Trophoblast cell (in vitro differentiated cells and primary cell): ENCODE measurements at regions not wholly inside any gene's neighbourhood (a gene's known extent, or its start where the extent isn't known, plus 50 kb on each side); places are given as distances from the start of the nearest gene placed in this dataset.
"Not testable (repeated sequence)": the region's sequence is repeated elsewhere in the genome, so short reads cannot be mapped to it uniquely, and the experiment has no call there.

Experiments
- DNase-seq, 2 donors: peaks; one replicate each; pipeline ENCODE4 v3.0.0-alpha.2; 2016
- H2AFZ ChIP-seq: 2 replicates; pipeline ENCODE4 v1.6.1; 2013; ENCODE audit warnings: low read length, moderate library complexity, mild to moderate bottlenecking; ENCODE audit not compliant: insufficient read depth, poor library complexity
- H2AK5ac ChIP-seq: 2 replicates; pipeline ENCODE4 v1.6.1; 2013; ENCODE audit warnings: mild to moderate bottlenecking, low read length
- H2BK120ac ChIP-seq: 2 replicates; pipeline ENCODE4 v1.6.1; 2013; ENCODE audit warnings: low read length, mild to moderate bottlenecking, moderate library complexity; ENCODE audit not compliant: insufficient read depth, poor library complexity
- H2BK12ac ChIP-seq: 2 replicates; pipeline ENCODE4 v1.6.1; 2013; ENCODE audit warnings: mild to moderate bottlenecking, low read length, moderate library complexity
- H2BK5ac ChIP-seq: 2 replicates; pipeline ENCODE4 v1.6.1; 2013; ENCODE audit warnings: low read length, low read depth, moderate library complexity, mild to moderate bottlenecking; ENCODE audit not compliant: poor library complexity
- H3K14ac ChIP-seq: 2 replicates; pipeline ENCODE4 v1.6.1; 2013; ENCODE audit warnings: mild to moderate bottlenecking, low read length
- H3K18ac ChIP-seq: 2 replicates; pipeline ENCODE4 v1.6.1; 2013; ENCODE audit warnings: mild to moderate bottlenecking, low read length
- H3K23ac ChIP-seq: 2 replicates; pipeline ENCODE4 v1.6.1; 2013; ENCODE audit warnings: low read length
- H3K27ac ChIP-seq: 2 replicates; pipeline ENCODE4 v1.5.1; 2013; ENCODE audit warnings: low read depth, mild to moderate bottlenecking, inconsistent platforms, low read length, moderate library complexity
- H3K27me3 ChIP-seq: 2 replicates; pipeline ENCODE4 v1.6.1; 2013; ENCODE audit warnings: inconsistent platforms, mild to moderate bottlenecking, low read length, moderate library complexity; ENCODE audit not compliant: insufficient read depth
- H3K36me3 ChIP-seq, 2 experiments: 1 replicate in 1 of 2; 2 replicates in 1 of 2; pipeline ENCODE4 v1.6.1; 2013; ENCODE audit warnings: low read length in 2 of 2, mild to moderate bottlenecking in 2 of 2, moderate library complexity in 1 of 2; ENCODE audit not compliant: insufficient read depth in 2 of 2, control insufficient read depth in 1 of 2
- H3K4ac ChIP-seq: 2 replicates; pipeline ENCODE4 v1.6.1; 2013; ENCODE audit warnings: low read depth, mild to moderate bottlenecking, low read length, moderate library complexity
- H3K4me1 ChIP-seq, 2 experiments: 1 replicate in 1 of 2; 2 replicates in 1 of 2; pipeline ENCODE4 v1.6.1; 2013; ENCODE audit warnings: low read length in 2 of 2, mild to moderate bottlenecking in 2 of 2, moderate library complexity in 1 of 2; ENCODE audit not compliant: insufficient read depth in 2 of 2, control insufficient read depth in 1 of 2
- H3K4me2 ChIP-seq: 2 replicates; pipeline ENCODE4 v1.6.1; 2013; ENCODE audit warnings: inconsistent platforms, mild to moderate bottlenecking, low read length, moderate library complexity
- H3K4me3 ChIP-seq: 2 replicates; pipeline ENCODE4 v1.5.1; 2013; ENCODE audit warnings: mild to moderate bottlenecking, low read depth, low read length, inconsistent platforms
- H3K79me1 ChIP-seq: one replicate; pipeline ENCODE4 v1.6.1; 2013; ENCODE audit warnings: low read length
- H3K79me2 ChIP-seq: 2 replicates; pipeline ENCODE4 v1.6.1; 2013; ENCODE audit warnings: low read length, mild to moderate bottlenecking; ENCODE audit not compliant: control insufficient read depth, insufficient read depth, poor library complexity
- H3K9ac ChIP-seq: 2 replicates; pipeline ENCODE4 v1.6.1; 2013; ENCODE audit warnings: mild to moderate bottlenecking, low read length
- H3K9me3 ChIP-seq: 2 replicates; pipeline ENCODE4 v1.6.1; 2013; ENCODE audit warnings: low read depth, mild to moderate bottlenecking, control low read depth, inconsistent platforms, low read length; ENCODE audit not compliant: insufficient read depth
- H4K12ac ChIP-seq: 2 replicates; pipeline ENCODE4 v1.6.1; 2013; ENCODE audit warnings: low read depth, mild to moderate bottlenecking, low read length, moderate library complexity
- H4K8ac ChIP-seq: 2 replicates; pipeline ENCODE4 v1.6.1; 2013; ENCODE audit warnings: low read depth, mild to moderate bottlenecking, low read length, moderate library complexity
- H4K91ac ChIP-seq: one replicate; pipeline ENCODE4 v1.6.1; 2013; ENCODE audit warnings: low read depth, mild to moderate bottlenecking, low read length, moderate library complexity
- WGBS: extraction: QIAGEN DNeasy Blood & Tissue Kit; methylation state at CpG from one replicate; pipeline ENCODE4 v1.1.7; 2013; ENCODE audit warnings: missing lambda C conversion rate; ENCODE audit not compliant: insufficient read length, insufficient coverage; ENCODE audit errors: extremely low coverage; 5-methylcytosine and 5-hydroxymethylcytosine counted together

DNA sequence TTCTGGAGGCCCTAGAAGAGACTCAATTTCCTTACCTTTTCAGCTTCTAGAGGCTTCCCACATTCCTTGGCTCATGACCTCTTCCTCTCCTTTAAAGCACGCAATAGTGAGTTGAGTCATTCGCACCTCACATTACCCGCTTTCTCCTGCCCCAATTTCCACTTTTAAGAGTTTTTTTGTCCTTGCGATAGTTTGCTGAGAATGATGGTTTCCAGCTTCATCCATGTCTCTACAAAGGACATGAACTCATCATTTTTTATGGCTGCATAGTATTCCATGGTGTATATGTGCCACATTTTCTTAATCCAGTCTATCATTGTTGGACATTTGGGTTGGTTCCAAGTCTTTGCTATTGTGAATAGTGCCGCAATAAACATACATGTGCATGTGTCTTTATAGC, 284.5 kb upstream of the POF1B start:
- H3K36me3 ChIP-seq, H3K14ac ChIP-seq, DNase-seq, H3K18ac ChIP-seq, H4K8ac ChIP-seq, H3K4me2 ChIP-seq, H4K12ac ChIP-seq, H2AK5ac ChIP-seq, H2BK120ac ChIP-seq, H4K91ac ChIP-seq, H3K27me3 ChIP-seq, H3K4ac ChIP-seq, H3K23ac ChIP-seq, H3K9me3 ChIP-seq, H3K79me1 ChIP-seq, H3K4me3 ChIP-seq, H2AFZ ChIP-seq, H3K79me2 ChIP-seq, H3K9ac ChIP-seq, H3K27ac ChIP-seq, H2BK12ac ChIP-seq, H3K4me1 ChIP-seq, H2BK5ac ChIP-seq: not testable (repeated sequence)
- no CpG with 5 or more reads among the region's 5 CpGs for whole genome bisulfite sequencing

DNA sequence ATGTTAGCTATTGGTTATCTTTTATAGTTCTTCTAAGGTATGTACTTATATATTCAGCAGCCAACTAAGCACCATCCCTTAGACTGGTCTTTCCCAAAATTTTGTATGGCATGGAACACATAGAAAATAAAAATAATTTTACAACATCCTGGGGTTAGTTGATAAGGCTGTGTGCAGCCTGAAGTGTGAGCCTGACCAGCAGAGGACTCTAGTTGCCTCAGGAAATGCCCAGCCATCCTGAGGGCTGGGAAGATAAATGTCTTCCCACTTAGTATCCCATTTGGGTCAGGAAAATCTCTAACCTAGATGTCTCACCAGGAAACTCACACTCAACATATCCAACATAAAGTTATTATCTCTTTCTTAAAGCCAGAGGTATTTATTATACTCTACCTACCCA, 251.4 kb upstream of the POF1B start:
- Histone ChIP-seq H3K9ac (no peak overlapping the region), H4K91ac (no peak overlapping the region), H2BK12ac (no peak overlapping the region), H3K4me1 (no peaks in the 10 kb centered on the region), H2BK120ac (no peak overlapping the region), H3K4ac (no peak overlapping the region), H2AFZ (no peak overlapping the region), H3K23ac (no peak overlapping the region), H3K9me3 (peaks cover 1% of the 10 kb centered on the region), H2AK5ac (no peak overlapping the region), H3K79me2 (no peaks in the 10 kb centered on the region), H3K4me2 (no peak overlapping the region), H2BK5ac (no peak overlapping the region), H4K12ac (no peak overlapping the region), H3K18ac (no peak overlapping the region), H3K79me1 (no peaks in the 10 kb centered on the region), H3K4me3 (no peak overlapping the region), H3K27me3 (no peaks in the 10 kb centered on the region), H3K36me3 (no peaks in the 10 kb centered on the region), H3K14ac (no peak overlapping the region), H4K8ac (no peak overlapping the region), H3K27ac (no peak overlapping the region)
- no peak for DNase-seq

DNA sequence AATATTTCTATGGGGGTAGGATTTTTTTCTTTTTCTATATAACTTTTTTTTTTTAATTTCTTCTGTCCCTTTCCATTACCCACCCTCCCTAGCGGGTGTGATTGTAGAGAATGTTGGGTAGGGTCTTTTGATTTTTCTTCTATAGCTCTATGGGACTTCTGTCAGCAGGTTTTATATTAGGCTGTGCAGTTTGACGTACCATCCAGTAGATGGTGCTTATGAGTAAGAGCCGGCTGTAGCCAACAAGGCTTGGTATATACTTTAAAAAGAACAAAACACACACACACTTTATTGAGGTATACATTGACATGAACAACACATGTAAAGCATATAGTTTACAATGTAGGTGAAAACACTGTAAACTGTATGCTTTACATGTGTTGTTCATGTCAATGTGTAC, 247.9 kb upstream of the POF1B start:
- no peak overlapping the region for H2AFZ ChIP-seq
- H3K14ac ChIP-seq, result no peak overlapping the region
- H2AK5ac ChIP-seq, result no peak overlapping the region

DNA sequence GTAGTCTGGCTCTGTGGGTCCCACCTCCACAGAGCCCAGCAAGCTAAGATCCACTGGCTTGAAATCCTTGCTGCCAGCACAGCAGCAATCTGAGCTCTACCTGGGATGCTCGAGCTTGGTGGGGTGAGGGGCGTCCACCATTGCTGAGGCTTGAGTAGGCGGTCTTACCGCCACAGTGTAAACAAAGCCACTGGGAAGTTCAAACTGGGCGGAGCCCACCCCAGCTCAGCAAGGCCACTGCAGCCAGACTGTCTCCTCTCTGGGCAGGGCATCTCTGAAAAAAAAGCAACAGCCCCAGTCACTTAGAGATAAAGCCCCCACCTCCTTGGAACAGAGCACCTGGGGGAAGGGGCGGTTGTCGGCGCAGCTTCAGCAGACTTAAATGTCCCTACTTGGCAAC, 243.2 kb upstream of the POF1B start:
- Histone ChIP-seq H4K8ac (no peak overlapping the region), H2BK12ac (no peak overlapping the region), H3K4ac (no peak overlapping the region), H2BK120ac (no peak overlapping the region), H3K23ac (no peak overlapping the region), H3K18ac (no peak overlapping the region), H3K4me2 (no peak overlapping the region), H3K9ac (no peak overlapping the region), H3K14ac (no peak overlapping the region), H3K4me3 (no peak overlapping the region), H2BK5ac (no peak overlapping the region), H3K36me3 (no peaks in the 10 kb centered on the region), H2AFZ (no peak overlapping the region), H3K27me3 (no peaks in the 10 kb centered on the region), H4K12ac (no peak overlapping the region), H4K91ac (no peak overlapping the region), H3K27ac (no peak overlapping the region), H3K79me2 (no peaks in the 10 kb centered on the region), H3K79me1 (peaks cover 5% of the 10 kb centered on the region), H3K4me1 (peaks cover 9 to 14% of the 10 kb centered on the region in 2 experiments), H2AK5ac (no peak overlapping the region), H3K9me3 (peaks cover 2% of the 10 kb centered on the region)
- no CpG with 5 or more reads among the region's 8 CpGs for WGBS
- no peak for DNase-seq

More for the DNA sequence above, 247.9 kb upstream of the POF1B start:
- H4K12ac ChIP-seq, result no peak overlapping the region
- no peak overlapping the region for H3K4me3 ChIP-seq
- peaks cover 4% of the 10 kb centered on the region for H3K9me3 ChIP-seq
- H3K9ac ChIP-seq, result no peak overlapping the region
- no peak overlapping the region for H4K8ac ChIP-seq
- H3K27me3 ChIP-seq, result no peaks in the 10 kb centered on the region
- H3K4ac ChIP-seq, result no peak overlapping the region
- H3K79me1 ChIP-seq, result no peaks in the 10 kb centered on the region
- DNase-seq, result no peak
- H3K79me2 ChIP-seq, result no peaks in the 10 kb centered on the region
- H2BK5ac ChIP-seq, result no peak overlapping the region
- H3K18ac ChIP-seq, result no peak overlapping the region
- no peak overlapping the region for H2BK12ac ChIP-seq
- H3K4me1 ChIP-seq, result no peaks in the 10 kb centered on the region
- H2BK120ac ChIP-seq, result no peak overlapping the region
- no peak overlapping the region for H3K27ac ChIP-seq
- H4K91ac ChIP-seq, result no peak overlapping the region
- WGBS, result no CpG with 5 or more reads among the region's 3 CpGs
- H3K23ac ChIP-seq, result no peak overlapping the region
- H3K4me2 ChIP-seq, result no peak overlapping the region
- H3K36me3 ChIP-seq, result no peaks in the 10 kb centered on the region
